ENCODE measurements at regions not wholly inside any gene's neighbourhood (a gene's known extent, or its start where the extent isn't known, plus 50 kb on each side); places are given as distances from the start of the nearest gene placed in this dataset.
"Not testable (repeated sequence)": the region's sequence is repeated elsewhere in the genome, so short reads cannot be mapped to it uniquely, and the experiment has no call there.

DNA sequence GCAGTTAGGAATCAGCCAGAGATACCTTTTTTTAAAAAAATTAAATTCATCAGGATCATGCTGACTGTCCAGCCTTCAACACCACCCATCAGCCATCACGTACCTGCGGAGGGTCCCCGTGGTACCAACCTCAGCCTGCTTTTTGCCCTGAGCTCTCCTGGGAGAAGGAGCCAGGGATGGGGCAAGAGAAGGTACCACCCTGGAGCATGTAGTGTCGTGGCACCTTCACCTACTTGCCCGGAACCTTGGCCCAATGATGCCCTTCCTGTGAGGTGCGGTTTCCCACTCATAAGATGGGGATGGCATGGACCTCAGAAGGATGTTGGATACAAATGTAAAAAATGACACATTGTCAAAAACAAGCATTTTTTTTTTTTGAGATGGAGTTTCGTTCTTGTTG lies 88.4 kb upstream of the C1orf174 start:
- in situ Hi-C loops (cut with HindIII; ENCODE audit: low sequenced_read_pairs) = no loop called here
- no peak for DNase-seq (ENCODE audit: low spot score)

DNA sequence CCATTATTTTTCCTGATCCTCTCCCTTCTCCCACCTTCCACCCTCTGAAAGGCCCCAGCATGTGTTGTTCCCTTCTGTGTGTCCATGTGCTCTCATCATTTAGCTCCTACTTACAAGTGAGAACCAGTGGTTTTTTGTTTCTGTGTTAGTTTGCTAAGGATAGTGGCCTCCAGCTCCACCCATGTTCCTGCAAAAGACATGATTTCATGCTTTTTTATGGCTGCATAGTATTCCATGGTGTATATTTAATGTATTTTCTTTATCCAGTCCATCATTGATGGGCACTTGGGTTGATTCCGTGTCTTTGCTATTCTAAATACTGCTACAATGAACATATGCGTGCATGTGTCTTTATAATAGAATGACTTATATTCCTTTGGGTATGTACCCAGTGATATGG lies 89.4 kb upstream of the C1orf174 start:
- DNase-seq (ENCODE audit: low spot score) = no peak
- in situ Hi-C loops (cut with HindIII; ENCODE audit: low sequenced_read_pairs) = no loop called here

DNA sequence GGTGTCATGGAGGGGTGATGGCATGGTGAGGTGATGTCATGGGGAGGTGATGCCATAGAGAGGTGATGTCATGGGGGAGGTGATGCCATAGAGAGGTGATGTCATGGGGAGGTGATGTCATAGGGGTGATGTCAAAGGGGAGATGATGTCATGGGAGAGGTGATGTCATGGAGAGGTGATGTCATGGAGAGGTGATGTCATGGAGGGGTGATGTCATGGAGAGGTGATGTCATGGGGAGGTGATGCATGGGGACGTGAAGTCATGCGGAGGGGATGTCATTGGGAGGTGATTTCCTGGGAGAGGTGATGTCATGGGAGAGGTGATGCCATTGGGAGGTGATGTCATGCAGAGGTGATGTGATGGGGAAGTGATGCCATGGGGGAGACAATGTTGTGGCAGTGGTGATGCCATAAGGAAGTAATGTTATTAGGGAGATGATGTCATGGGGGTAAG lies 92.1 kb upstream of the C1orf174 start:
- no peak for DNase-seq (ENCODE audit: low spot score)
- in situ Hi-C loops (cut with HindIII; ENCODE audit: low sequenced_read_pairs) = no loop called here

DNA sequence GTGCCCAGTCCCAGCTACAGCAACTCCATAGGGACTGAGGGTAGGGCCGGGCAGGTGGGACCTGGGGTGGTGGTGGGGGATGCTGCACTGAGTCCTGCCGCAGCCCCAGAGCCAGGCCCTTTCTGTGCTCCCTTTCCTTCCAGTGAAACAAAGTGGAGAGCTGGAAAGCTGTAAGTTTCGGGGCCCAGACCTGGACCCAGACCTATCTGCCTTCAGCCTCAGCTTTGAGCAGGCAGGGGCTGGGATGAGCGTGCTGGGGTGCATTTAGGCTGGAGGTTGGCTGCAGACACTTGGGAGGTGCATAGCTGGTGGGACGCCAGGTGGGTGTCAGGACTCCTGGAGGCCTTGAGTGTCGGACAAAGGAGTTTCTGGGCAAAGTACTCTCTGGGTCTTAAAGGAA lies 92.7 kb upstream of the C1orf174 start:
- DNase-seq (ENCODE audit: low spot score) = no peak
- in situ Hi-C loops (cut with HindIII; ENCODE audit: low sequenced_read_pairs) = no loop called here

DNA sequence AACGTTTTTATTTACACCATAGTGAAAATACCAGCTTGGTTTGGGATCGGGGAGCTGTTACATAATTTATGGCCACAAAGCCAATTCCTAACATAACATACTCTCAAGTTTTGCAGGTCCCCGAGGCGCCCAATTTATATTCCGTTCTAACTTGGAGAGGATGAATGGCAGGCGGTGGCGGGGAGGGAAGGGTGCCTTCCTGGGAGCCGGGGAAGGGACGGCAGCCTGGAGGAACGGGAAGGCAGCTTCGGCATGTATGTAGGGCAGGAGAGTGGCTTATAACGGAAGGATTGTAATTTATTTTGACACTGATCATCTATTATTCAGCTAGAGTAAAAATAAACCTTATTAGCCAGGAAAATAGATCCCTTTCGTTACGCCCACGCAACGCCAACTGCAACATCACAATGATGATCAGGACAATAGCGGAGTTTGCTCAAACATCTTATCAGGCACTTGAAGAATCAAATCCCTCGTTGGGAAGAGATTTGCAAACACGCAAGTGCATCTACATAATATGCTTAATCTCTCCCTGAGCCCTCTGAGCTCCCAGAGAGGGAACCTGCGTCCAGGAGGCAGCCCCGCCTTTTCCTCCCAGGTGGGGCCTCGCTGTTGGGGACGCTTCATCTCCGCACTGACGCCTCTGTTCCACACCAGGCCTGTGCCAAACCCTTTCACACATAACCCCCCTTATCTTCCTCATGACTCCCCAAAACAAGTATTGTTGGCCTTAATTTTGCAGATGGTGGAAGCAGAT lies 93.7 kb upstream of the C1orf174 start:
- no peak for DNase-seq (ENCODE audit: low spot score)
- in situ Hi-C loops (cut with HindIII; ENCODE audit: low sequenced_read_pairs) = no loop called here

DNA sequence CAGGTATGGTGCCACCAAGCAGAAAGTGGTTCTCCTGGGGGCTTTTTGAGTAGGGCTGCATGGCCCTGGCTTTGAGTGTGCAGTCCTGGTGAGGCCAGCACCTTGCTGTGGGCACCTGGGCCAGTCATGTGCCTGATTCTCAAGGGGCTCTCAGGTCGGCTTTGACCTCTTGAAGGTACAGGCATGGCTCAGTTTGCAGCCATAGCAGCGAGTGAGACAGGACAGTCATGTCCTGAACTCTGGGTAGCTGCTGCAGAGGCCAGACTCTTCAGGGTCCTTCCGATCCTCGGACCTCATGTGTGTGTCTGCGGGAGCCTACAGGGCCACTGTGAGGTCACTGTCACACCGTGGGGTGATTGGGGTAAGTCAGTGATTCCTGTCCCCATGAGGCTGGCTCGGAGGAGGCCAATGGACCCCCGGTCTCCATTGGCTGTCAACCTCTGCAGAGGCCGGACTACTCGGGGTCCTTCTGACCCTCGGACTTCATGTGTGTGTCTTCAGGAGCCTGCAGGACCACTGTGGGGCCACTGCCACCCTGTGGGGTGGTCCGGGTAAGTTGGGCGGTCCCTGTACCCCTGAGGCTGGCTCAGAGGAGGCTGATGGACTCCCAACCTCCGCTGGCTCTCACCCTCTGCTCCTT lies 95.2 kb upstream of the C1orf174 start:
- in situ Hi-C loops (cut with HindIII; ENCODE audit: low sequenced_read_pairs) = no loop called here

DNA sequence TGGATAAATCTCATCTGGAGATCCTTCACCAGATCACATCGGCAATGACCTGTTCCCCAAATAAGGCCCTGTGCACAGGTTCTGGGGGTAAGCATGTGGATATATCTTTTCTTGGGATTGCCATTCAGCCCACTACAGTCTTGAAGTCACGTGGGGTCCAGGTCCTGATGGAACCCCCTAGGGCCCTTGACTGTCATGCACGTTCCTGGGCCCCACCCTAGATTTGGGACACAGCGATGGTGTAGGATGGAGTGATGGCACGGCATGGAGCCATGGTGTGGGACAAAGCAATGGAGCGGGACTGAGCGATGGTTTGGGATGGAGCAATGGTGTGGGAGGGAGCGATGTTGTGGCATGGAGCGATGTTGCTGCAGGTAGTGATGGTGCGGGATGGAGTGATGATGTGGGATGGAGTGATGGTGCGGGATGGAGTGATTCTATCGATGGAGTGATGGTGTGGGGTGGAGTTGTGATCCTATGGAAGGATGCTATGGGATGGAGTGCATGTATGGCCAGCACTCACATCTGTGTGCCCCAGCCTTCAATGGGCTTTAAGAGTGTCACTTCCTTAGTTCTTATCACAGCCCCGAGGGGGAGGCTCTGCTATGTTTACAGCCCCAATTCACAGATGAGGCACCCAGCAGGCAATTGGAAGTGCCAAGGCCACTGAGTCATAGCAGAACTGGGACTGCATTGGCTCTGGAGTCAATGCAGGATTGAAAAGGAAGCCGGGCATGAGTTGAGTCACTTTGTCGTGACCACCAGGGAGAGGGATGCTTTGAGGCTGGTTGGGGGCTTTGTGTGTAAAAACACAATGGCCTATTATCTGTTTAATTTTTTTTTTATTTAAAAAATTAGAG lies 97.0 kb upstream of the C1orf174 start:
- no peak for DNase-seq (ENCODE audit: low spot score)
- in situ Hi-C loops (cut with HindIII; ENCODE audit: low sequenced_read_pairs) = no loop called here

More for the DNA sequence above, 95.2 kb upstream of the C1orf174 start:
- DNase-seq (ENCODE audit: low spot score) = no peak

DNA sequence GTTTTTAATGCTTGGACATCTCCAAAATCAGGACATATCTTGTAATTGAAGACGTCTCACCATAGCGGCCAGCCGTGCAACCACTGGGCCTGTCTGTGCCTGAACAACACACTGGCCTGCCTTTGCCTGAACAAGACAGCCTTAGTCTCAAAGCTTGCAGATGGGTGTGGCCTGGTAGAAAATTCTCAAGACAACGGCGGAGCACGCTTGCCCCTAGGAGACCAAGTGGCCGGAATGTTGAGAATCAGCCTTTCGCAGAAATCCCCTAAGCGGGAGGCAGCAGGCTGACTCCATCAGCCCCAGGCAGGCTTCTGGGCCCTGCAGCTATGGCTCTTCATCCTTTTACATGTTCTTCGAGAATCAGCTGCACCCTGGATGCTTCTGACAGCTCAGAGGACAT lies 98.0 kb upstream of the C1orf174 start:
- no peak for DNase-seq (ENCODE audit: low spot score)
- in situ Hi-C loops (cut with HindIII; ENCODE audit: low sequenced_read_pairs) = no loop called here

DNA sequence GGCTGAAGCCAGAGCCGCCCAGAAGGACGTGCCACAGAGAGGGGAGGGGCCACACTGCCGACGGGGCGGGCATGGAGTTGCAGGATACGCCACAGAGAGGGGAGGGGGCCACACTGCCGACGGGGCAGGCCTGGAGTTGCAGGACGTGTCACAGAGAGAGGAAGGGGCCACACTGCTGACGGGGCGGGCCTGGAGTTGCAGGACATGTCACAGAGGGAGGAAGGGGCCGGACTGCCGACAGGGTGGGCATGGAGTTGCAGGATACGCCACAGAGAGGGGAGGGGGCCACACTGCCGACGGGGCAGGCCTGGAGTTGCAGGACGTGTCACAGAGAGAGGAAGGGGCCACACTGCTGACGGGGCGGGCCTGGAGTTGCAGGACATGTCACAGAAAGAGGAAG lies 99.4 kb upstream of the C1orf174 start:
- in situ Hi-C loops (cut with HindIII; ENCODE audit: low sequenced_read_pairs); DNase-seq (ENCODE audit: low spot score): not testable (repeated sequence)

DNA sequence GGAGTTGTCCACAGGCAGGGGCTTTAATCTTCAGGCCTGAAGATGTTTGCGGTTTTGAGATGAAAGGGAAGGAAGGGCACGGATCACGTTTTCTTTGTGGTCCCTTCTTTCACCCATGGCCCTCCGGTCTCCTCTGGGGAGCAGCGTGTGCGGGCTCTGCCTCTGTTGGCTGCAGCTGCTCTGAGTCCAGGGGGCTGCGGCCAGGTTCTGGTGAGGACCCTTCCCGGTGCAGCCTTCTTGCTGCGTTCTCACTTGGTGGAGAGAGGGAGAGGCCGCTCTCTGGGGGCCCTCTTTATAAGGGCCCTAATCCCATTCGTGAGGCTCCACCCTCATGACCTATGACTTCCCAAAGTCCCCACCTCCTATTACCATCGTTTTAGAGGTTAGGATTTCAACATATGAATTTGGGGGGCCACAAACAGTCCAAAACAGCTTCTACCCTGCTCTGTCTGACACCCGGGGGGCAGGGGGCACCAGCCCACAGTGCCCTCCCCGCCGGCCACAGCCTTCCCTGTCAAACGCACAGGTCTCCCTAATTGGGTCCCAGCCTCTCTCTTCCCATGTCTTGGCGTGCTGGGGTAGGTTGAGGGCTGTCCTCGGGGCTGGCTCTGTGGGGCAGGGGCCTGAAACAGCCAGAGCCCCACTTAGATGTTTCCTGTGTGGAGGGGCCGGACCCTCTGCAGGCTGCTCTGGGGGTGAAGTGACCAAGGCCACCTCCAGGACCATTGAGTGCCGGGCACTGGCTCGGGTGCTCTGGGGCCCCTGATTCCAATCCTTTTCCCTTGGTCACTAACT lies 100.1 kb upstream of the C1orf174 start:
- no peak for DNase-seq (ENCODE audit: low spot score)
- in situ Hi-C loops (cut with HindIII; ENCODE audit: low sequenced_read_pairs) = no loop called here

DNA sequence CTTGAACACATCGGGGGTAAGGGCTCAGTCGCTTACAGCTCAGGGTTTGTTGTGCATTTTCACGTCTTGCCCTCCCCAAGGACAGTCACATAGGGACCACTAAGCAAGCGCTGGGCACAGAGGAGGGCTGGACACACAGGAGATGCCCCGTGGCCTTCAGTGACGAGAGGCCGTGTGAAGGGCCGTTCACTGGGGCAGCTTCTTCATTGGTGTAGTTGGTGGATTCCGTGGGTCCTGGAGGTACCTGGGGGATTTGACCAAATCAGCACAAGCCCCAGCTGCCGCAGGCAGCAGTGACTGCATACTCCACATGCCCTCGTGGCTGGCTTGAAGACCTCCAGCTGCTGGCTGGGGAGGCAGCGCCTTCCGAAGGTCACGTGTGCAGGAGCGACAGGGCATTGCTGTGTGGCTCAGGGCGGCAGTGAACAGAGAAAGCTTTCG lies 100.8 kb upstream of the C1orf174 start:
- DNase-seq (ENCODE audit: low spot score) = no peak
- in situ Hi-C loops (cut with HindIII; ENCODE audit: low sequenced_read_pairs) = no loop called here

DNA sequence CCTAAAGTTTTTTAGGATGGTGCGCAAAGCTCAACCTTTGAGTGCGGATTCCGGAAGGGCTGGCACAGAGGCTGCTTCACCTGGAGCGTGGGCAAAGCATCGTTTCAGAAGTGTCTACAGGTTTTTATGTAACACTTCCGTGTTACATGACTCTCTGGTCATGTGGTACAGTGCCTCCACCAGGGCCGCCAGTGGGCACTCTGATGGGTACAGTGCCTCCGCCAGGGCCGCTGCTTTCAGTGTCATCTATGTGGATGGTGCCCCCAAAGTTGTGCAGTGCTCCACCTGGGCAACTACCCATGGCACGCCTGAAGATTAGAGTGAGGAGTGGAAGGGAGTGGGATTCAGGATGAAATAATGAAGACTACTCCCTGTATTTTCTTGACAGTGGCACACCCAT lies 101.4 kb upstream of the C1orf174 start:
- in situ Hi-C loops (cut with HindIII; ENCODE audit: low sequenced_read_pairs) = no loop called here
- no peak for DNase-seq (ENCODE audit: low spot score)

DNA sequence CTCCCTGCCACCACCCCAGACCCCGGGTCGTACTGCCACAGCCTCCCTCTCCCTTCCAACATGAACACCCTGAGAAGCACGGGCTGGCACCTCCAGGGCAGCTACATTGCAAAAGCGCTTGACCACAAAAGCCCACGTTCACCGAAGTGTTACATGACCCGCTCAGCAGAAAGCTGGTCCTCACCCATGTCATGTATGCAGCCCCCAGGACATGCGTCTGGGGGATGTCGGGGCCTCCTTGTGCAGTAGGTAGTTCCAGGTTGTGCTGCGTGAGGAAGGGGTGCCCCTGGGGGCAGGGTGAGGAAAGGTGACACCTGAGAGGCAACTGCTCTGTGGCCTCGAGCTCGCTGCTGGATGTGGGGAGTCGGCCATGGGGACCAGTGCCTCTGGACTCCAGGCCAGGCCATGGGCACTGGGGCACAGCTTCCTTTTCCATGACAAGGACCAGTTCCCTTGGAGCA lies 102.0 kb upstream of the C1orf174 start:
- no peak for DNase-seq (ENCODE audit: low spot score)
- in situ Hi-C loops (cut with HindIII; ENCODE audit: low sequenced_read_pairs) = no loop called here

DNA sequence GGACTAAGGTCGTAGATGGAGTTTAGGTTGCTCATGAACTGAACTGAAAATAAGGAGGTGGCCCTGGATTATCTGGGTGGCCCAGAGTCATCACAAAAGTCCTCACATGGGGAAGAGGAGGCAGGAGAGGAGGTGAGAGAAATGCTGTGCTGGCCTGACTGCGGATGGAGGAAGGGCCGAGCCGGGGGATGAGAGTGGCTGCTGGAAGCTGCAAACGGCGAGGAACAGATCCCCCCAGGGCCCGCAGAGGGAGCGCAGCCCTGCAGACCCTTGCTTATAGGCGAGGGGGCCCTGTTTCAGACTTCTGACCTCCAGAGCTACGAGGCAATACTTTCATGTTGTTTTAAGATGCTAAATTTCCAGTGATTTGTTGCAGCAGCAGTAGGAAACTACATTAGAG lies 102.7 kb upstream of the C1orf174 start:
- in situ Hi-C loops (cut with HindIII; ENCODE audit: low sequenced_read_pairs) = no loop called here
- no peak for DNase-seq (ENCODE audit: low spot score)

DNA sequence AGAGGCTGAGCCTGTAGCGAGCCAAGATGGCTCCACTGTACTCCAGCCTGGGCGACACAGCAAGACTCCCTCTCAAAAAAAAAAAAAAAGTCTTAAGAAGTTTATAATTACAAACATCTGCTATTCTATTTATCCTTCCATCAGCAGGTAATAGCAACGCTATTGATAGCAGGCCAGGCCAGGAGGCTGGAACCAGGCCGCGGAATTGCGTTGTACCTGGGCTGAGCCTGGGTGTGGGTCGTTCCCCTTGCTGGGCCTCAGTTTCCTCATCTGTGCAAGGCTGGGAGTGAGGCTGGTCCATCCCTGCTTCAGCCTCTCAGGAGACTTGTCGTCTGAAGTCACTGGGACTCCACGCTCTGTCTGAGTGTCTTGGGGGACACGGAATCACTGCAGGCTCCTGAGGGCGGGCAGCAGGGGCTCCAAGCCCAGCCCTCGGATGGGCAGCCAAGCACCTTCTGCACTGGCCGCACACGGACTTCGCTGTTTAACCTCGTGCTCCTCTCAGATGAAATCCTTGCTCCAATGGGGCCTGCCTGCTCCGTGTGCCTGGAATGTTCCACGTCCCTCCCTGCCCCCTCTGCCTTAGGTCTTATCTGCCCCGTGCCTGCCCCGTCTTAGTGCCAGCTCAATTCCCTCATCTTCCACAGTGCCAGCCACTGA lies 103.9 kb upstream of the C1orf174 start:
- in situ Hi-C loops (cut with HindIII; ENCODE audit: low sequenced_read_pairs) = no loop called here
- no peak for DNase-seq (ENCODE audit: low spot score)

DNA sequence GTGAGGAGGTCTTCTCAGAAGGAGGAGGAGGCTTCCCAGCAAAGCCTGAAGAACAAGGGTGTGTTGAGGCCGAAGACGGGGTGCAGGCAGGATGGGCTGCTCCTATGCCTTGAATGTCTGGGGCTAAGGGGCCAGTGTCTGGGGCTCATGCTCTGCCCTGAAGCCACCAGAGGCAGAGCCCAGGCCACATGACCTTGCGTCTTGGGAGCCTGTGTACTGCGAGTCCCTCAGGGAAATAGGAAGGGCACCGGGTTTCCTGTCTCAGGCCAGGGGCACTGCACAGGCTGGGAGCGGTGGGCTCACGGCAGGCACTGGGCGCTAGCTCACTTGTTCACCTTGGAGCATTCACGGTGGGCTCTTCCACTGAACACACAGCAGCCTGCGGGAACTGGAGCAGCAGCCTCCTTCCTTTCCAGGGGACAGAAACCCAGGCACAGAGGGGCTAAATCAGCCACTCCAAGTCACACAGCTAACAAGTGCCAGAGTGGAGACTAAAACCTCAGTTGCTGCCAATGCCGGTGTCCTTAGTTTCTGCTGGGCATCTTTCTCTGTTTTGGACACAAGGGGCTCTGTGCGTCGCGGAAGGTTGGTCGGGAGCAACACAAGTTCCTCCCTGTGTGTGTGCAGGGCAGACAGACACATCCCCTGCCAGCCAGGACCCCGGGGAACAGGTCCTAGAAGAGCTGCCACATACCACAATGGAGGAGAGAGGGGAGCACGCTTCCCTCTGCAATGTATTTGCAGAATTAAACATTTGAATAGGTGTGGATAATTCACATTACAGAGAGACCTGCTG lies 104.8 kb upstream of the C1orf174 start:
- in situ Hi-C loops (cut with HindIII; ENCODE audit: low sequenced_read_pairs) = no loop called here

DNA sequence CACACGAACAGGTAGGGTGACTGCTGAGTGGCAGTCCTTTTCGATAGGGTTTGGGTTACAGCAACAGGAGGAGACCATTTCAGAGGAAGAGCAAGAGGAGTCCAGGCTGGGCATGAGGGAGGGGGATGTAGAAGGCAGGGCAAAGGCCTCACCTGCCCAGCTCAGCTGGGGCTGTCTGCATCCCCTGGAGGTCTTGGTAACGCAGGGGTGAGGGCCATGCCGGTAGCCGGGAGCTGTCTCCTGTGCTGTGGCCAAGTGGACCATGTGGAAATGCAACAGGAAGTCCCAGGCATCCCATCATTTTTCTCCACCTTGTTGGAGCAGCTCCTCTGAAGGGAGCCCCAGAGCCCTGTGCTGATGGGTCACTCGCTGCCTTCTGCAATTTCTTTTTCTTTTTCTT lies 105.4 kb upstream of the C1orf174 start:
- no peak for DNase-seq (ENCODE audit: low spot score)
- in situ Hi-C loops (cut with HindIII; ENCODE audit: low sequenced_read_pairs) = no loop called here

More for the DNA sequence above, 104.8 kb upstream of the C1orf174 start:
- DNase-seq (ENCODE audit: low spot score) = no peak

Measured in G401 (cell line).